ENCODE measurements at regions not wholly inside any gene's neighbourhood (a gene's known extent, or its start where the extent isn't known, plus 50 kb on each side); places are given as distances from the start of the nearest gene placed in this dataset.
"Not testable (repeated sequence)": the region's sequence is repeated elsewhere in the genome, so short reads cannot be mapped to it uniquely, and the experiment has no call there.

GRCh38 chr14:48333221-48333920 is 658.0 kb upstream of the MDGA2 start:
- DNase-seq, result no peak

- DNase-seq, result no peak
Measured at GRCh38 chr14:48331421-48331820, 656.0 kb upstream of the MDGA2 start.

DNA sequence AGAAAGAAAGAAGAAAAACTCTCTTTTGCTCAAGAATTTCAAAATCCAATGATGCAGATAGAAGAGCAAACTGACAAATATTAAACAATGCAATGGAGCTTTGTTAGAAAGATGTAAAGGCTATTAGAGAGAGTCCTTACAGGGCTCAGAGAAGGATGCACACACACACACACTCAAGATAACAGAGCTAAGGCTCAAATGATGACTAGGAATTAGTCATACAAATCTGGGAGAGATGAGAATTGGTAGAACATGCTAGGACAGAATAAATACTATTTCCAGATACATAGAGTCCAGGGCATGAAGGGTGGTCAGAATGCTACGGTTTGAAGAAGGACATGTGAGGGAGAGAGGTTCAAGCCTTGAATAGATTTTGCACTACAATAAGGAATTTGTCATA is 650.1 kb upstream of the MDGA2 start:
- no peak for DNase-seq

DNA sequence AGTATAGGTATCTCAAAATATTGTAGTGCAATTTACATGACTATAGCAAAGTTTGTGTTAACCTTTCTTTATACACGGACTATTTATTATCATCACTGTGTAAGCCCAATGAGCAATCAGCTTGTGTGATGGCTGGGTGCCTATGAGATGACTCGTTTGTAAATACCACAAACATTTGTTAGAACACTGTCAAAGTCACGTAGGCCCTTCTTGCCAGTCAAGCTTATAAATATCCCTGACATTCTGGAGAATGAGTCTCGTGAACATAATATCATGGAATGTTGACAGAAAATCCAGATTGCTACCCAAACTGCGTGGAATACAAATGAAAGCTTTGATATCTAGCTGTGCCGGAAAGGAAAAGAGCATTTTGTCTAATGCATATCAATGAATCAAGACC is 648.3 kb upstream of the MDGA2 start:
- no peak for DNase-seq

GRCh38 chr14:48319823-48320222 is 644.4 kb upstream of the MDGA2 start:
- no peak for DNase-seq

DNA sequence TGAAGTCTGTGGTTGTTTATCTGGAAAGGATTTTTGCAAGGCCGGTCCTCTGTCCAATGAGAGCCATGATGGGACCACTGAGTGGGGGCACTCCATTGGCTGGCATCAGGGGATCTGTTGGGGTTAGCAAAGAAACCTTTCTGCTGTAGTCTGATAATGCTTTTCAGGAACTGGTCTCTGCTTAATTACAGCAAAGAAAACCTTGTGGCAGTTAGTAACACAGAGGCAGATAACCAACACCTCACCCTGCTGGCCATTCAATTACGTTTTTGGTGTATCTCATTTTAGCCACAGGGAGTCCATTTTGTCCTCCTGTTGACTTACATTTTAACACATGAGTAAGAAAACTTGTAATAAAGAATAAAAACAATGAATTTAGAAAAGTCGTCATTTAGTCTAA is 629.3 kb upstream of the MDGA2 start:
- no peak for DNase-seq

GRCh38 chr14:48289701-48290100 is 614.3 kb upstream of the MDGA2 start:
- DNase-seq, result no peak

DNA sequence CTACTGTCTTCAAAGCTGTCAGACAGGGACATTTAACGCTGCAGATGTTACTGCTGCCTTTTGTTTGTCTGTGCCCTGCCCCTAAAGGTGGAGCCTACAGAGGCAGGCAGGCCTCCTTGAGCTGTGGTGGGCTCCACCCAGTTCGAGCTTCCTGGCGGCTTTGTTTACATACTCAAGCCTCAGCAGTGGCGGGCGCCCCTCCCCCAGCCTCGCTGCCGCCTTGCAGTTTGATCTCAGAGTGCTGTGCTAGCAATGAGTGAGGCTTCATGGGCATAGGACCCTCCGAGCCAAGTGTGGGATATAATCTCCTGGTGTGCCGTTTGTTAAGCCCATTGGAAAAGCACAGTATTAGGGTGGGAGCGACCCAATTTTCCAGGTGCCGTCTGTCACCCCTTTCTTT is 609.8 kb upstream of the MDGA2 start:
- DNase-seq, result not testable (repeated sequence)

DNA sequence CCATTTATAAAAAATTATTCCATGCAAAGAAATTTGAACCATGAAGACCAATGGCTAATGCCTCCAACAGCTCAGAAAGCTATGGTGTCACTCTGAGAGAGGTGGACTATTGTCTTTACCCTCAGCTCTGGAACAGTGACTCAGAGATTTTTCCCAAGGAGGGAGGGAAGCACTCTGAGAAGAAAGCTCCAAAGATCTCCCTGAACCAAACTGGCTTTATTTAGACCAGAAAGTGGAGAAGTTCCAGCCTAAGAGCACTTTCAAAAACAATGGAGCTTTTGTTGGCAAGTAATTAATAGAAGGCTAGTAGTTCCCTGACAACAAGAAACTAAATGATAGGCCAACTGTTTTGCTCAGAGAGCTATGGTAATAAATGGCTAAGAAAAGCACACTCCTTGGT is 599.9 kb upstream of the MDGA2 start:
- no peak for DNase-seq

DNA sequence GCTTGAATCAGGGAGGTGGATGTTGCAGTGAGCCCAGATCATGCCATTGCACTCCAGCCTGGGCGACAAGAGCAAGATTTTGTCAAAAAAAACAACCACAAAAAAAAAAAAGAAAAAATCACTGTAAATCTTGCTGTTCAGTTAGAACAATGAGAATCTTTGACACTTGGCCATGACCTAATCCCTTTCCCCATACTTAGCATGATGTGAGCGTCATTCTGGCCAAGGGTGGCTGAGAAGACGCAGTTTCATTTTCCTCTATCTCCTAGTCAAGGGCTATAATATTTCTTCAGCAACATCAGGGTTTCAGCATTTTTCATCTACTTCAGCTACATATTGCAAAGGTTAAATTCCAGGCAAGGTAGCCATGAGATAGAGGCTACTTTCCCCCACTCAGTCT is 599.4 kb upstream of the MDGA2 start:
- DNase-seq, result no peak

DNA sequence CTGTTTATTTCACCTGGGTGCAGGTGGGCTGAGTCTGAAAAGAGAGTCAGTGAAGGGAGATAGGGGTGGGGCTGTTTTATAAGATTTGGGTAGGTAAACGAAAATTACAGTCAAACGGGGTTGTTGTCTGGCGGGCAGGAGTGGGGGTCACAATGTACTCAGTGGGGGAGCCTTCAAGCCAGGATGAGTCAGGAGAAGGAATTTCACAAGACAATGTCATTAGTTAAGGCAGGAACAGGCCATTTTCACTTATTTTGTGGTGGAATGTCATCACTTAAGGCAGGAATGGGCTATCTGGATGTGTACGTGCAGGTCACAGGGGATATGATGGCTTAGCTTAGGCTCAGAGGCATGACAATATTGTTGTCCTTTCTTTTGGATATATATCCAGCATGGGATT is 592.5 kb upstream of the MDGA2 start:
- not testable (repeated sequence) for DNase-seq

DNA sequence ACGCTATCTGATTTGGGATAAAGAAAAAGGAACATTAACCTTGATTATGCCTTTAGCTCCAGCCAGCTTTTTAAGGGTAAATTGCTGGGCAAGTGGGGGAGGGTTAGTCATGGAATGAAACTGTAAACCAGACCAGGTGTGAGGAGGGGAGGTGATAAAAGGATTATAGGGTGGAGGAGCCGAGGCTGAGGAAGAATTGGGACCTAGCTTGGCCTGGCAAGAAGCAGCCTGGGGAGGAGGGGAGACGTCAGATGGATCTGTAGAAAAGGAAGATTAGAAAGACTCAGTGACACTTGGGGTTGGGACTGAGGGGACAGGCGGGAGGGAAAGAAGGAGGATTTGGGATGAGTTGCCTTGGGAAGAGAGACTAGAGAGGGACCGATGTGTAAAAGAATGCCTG is 590.8 kb upstream of the MDGA2 start:
- not testable (repeated sequence) for DNase-seq

GRCh38 chr14:48261436-48261835 is 586.0 kb upstream of the MDGA2 start:
- no peak for DNase-seq

DNA sequence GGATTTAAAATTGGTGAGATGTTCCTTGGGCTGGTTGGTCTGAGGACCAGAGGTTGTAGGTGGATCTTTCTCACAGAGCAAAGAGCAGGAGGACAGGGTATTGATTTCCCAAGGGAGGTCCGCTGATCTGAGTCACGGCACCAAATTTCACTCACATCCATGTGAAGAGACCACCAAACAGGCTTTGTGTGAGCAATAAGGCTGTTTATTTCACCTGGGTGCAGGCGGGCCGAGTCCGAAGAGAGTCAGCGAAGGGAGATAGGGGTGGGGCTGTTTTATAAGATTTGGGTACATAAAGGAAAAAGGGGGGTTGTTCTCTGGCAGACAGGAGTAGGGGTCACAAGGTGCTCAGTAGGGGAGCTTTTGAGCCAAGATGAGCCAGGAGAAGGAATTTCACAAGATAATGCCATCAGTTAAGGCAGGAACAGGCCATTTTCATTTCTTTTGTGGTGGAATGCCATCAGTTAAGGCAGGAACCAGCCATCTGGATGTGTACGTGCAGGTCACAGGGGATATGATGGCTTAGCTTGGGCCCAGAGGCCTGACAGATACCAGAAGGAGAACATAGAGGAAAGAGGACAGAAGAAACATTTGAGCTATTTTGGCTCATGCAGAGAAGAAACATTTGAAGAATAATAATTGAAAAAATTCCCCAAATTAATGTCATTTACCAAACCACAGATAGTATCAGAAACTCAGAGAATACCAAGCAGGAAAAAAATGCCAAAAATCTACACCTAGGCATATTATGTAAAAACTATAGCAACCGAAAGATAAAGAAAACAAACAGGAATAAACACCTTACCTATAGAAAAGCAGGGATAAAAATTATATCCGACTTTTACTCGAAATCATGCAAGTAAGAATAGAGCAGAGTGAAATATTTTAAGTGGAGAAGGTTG is 585.2 kb upstream of the MDGA2 start:
- not testable (repeated sequence) for DNase-seq

DNA sequence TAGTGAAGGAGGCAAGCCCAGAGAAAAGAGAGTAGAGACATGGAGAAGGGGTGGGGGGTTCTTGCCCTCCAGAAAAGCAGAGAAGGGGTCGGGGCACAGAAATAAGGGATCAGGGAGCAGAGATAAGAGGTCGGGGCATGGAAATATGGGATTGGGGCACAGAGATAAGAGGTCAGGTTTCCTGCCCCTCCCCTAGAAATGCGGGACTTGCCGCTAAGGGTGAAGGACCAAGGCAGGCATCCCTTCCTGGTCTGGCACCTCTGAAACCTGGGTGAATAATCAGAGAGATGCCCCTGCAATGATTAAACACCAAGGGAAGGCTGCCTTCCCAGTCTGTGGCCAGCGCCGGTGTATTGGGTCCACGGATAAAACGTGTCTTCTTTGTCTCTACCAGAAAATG is 584.5 kb upstream of the MDGA2 start:
- DNase-seq, result not testable (repeated sequence)

- DNase-seq, result not testable (repeated sequence)
Measured at GRCh38 chr14:48259232-48259631, 583.8 kb upstream of the MDGA2 start.

- DNase-seq, result not testable (repeated sequence)
Measured at GRCh38 chr14:48258703-48259102, 583.3 kb upstream of the MDGA2 start.

DNA sequence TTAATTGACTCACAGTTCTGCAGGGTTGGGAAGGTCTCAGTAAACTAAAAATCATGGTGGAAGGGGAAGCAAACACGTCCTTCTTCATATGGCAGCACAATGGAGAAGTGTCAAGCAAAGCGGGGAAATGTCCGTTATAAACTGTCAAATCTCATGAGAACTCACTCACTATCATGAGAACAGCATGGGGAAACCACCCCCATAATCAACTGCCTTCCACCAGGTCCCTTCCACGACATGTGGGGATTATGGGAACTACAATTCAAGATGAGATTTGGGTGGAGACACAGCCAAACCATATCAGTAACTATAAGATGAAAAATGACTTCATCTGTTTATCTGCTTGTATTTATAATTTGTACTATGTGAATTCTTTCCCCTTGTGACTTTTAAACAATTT is 577.6 kb upstream of the MDGA2 start:
- DNase-seq, result no peak

- no peak for DNase-seq
Measured at GRCh38 chr14:48251290-48251689, 575.9 kb upstream of the MDGA2 start.

DNA sequence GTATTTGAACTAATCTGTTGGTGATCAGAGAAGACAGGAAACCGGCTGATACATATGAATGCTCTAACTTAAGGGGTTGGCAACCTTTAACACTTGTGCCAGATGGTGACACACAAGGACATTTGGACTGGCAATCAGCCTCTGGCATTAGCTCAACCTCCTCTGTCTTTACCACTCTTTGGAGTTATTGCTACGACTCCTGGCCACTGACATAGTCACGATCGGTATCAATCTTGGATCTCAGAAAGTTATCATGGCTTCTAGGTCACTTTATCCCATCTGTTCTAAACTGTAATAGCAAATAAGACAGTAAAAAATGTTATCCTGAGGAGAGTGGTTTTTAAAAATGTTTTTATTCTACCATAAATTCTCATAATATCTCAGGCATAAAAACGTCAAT is 575.2 kb upstream of the MDGA2 start:
- DNase-seq, result no peak

DNA sequence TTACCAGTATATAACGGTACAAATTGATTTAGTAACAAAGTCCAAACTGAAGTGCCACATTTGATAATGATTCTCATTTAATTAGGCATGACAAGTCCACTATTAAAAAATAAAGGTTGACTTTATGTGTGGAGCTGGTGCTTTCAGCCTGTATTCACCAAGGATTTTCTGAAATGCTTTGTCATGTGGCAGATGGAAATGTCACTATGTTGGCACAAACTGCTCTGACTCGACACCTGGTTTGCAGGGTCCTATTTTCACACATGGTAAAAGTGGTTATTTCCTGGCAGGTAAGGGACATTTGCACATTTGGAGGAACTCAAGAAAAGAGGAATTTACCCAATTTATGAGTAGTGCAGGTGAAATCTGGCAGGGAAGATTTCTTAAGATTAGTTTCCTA is 572.6 kb upstream of the MDGA2 start:
- DNase-seq, result no peak

DNA sequence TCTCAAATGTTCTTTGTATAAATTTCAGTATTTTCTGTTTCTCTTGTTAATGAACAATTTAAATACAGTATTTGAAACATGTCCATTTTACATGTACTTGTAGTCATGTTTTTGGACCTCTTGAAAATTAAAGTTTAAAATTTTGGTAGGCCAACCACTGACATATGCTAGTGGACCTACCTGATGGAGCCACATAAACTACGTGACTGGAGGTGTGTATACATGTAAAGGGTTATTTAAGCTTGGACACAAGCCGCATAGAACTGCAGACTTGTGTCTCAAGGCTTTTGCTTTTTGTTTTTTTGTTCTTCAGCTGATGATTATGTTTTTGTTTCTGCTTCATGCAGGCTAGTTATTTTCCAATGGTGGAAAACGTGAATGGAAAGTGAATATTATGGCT is 568.5 kb upstream of the MDGA2 start:
- no peak for DNase-seq

DNA sequence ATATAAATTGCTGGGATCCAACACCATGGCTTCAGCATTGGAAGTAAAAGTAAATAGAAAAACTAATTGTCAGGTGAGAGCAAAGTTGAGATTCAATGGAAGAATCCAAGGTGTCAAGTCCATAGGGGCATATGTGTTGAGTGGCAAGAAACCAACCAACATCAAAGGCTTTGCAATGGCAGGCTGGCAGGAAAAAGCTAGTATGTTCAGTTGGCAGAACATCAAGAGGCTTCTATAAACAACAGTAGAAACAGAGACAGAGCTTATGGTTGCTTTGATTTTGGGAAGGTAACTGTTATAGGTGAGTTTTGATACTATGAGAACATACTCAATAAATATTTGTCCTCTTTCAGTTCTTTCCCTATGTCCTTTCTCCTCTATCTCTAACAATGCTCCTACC is 553.7 kb upstream of the MDGA2 start:
- no peak for DNase-seq

DNA sequence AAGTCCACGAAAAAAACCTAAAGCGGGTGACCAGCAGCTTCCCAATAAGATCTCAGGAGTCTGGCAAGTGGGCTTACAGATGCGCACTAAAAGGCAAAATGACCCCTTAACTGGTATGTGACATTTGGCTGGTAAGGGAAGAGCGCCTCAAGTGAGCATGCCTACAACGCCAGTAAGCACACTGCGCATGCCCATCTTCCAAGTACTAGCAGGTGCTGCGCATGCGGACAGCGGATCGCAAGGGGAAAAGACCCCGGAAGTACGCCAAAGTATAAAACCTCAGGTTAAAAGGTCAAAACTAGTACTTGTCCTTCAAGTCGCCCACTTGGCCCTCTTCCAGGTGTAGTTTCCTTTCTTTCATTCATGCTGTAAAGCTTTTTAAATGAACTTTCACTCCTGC is 518.5 kb upstream of the MDGA2 start:
- no peak for DNase-seq
